NCI-H1436 treated with DMSO at 0.1 percent for 48 hours (cell line): ENCODE measurements at regions not wholly inside any gene's neighbourhood (a gene's known extent, or its start where the extent isn't known, plus 50 kb on each side); places are given as distances from the start of the nearest gene placed in this dataset.

ENCODE experiments used
- DNase-seq: peaks from one replicate; lab custom pipeline; 2025; lab: John Stamatoyannopoulos, UW

DNA sequence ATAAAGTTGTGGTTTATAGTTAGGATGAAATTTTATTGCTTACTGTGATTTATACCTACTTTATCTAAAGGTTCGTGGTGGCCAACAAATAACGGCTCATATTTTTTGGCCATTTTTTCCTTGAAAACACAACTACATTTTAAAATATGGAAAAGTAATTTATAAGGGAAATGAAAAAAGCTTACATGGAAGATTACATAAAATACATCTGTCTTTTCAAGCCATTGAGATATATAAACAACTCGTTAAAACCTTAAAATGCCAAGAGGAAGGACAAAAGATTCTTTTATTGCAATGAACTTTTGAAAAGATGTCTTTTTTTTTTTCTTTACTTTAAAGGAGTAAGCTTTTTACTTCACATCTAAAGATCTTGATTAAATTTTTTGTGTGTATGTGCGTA is 55.4 kb upstream of the EYA4 start:
- DNase-seq = no peak

DNA sequence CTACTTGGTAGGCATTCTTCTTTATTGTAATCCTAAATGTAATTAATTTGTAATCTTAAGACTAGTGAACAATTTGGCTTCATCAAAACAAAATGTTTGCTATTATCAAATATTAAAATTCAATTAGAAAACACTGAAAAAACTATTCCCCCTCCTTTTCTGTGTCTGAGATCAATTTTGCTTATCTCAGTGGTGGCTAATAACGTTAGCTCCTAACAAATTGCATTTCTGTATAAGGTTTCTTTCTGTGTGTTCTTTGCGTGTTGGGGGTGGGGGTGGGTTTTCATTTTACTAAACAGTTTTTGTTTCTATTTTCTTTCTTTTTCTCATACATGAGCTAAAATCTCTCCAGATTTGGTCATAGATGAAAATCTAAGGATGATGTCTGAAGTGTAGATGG is 54.0 kb upstream of the EYA4 start:
- DNase-seq = no peak

DNA sequence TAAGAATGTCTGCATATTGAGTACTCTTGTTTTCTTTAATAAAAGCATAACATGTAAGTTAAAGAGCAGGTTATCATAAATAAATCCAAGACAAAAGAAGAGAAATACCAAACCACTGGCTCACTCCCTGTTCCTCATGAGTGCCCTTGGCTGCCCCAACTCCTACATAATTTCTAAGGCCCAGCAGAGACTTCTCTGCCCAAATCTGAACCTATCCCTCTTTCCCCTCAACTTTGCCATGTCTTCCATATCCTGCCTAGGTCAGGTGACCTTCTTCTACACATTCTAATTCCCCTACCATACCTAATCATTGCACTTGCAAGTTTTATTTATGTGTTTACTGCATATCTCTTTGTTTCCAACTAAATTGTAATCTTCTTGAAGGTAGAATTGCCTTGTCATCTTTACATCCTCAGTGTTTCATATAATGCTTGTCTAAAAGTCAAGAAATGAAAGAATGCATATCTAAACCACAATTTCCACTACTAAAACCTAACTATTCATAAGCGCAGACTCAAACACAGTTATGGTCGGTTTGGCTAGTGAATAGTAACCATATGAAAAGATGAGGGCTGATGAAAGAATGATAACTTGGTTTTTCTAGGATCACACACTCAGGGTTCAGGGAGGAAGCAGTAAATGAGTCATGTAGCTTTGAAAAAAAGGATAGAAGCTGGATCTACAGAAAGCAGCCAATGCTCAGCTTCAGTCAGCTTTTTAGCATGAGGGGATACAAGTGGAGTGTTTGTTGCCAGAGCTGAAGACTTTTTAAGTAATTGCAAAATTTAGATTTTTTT is 53.3 kb upstream of the EYA4 start:
- DNase-seq = no peak

DNA sequence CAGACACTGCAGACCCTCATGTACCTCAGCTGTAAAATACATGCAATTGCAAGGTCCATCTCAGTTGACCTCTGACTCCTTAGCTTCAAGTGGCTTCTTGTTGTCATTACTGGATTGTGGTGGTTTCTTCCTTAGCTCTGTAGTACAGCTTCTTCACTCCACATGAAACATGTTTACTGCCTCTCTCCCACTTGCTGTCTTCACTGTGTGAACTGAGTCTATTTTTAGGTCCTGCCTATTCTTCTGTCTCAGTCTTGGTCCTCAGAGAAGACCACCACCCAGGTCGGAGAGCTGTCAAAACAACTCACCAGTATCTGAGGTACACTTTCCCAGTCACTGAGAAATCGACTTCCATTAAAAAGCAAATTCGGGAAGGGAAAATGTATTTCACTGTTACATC is 50.2 kb upstream of the EYA4 start:
- no peak for DNase-seq

DNA sequence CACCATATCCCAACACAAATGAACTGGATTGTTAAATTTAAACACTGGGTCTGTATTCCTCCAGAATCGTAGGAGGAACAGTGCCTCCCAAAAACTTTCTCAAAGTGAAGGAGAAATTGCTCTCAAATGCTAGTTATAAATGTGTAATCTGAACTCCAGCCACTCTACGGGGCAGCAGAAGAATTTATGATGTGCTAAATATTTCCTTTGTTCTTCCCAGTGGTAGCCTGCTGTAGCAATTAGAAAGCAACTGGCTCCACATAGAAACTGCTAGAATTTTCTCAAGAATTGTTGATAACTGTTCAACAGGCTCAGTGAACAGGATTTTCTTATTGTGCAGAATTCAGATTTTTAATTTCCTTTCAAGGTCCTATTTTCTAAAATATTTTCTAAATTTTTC is 49.8 kb upstream of the EYA4 start:
- no peak for DNase-seq
